Posterior vena cava (tissue), 2 donors: ENCODE measurements at regions not wholly inside any gene's neighbourhood (a gene's known extent, or its start where the extent isn't known, plus 50 kb on each side); places are given as distances from the start of the nearest gene placed in this dataset.
"Not testable (repeated sequence)": the region's sequence is repeated elsewhere in the genome, so short reads cannot be mapped to it uniquely, and the experiment has no call there.

Source experiments
- DNase-seq: peaks from one replicate; pipeline ENCODE4 v3.0.0-alpha.2; 2020; ENCODE audit warnings: low spot score
- intact Hi-C, 2 donors: fragments of 100-400 bp; cut with DNase I; formaldehyde crosslinking; loops; one replicate each; pipeline versions ENCODE4 v1.14.1 to v1.14.2; 2022 to 2023
- donor health status: DM: yes; HTN: yes; CAD: no.
- donor health status: DM: yes; HTN: yes; CAD: no.

GRCh38 chr6:112562301-112563231 lies 215.4 kb downstream of the RFPL4B start:
- DNase-seq, result no peak
- intact Hi-C loops, result no loop called here

GRCh38 chr6:112563368-112563767 lies 216.2 kb downstream of the RFPL4B start:
- DNase-seq, result no peak
- intact Hi-C loops, result no loop called here

- intact Hi-C loops, result no loop called here
- no peak for DNase-seq
Measured at GRCh38 chr6:112568066-112568465, 220.9 kb downstream of the RFPL4B start.

GRCh38 chr6:112571488-112572270 lies 224.5 kb downstream of the RFPL4B start:
- intact Hi-C loops, result no loop called here
- DNase-seq, result peak; percentile 49

GRCh38 chr6:112574190-112574589 lies 227.1 kb downstream of the RFPL4B start:
- DNase-seq, result no peak
- intact Hi-C loops, result no loop called here

GRCh38 chr6:112575309-112575834 lies 228.2 kb downstream of the RFPL4B start:
- intact Hi-C loops, result no loop called here
- DNase-seq, result peak; percentile 40

- intact Hi-C loops, result no loop called here
- DNase-seq, result no peak
Measured at GRCh38 chr6:112576423-112576822, 229.3 kb downstream of the RFPL4B start.

GRCh38 chr6:112579601-112580000 lies 232.5 kb downstream of the RFPL4B start:
- intact Hi-C loops, result no loop called here
- no peak for DNase-seq

- DNase-seq, result no peak
- intact Hi-C loops, result no loop called here
Measured at GRCh38 chr6:112581015-112581414, 233.9 kb downstream of the RFPL4B start.

- intact Hi-C loops, result no loop called here
- no peak for DNase-seq
Measured at GRCh38 chr6:112590326-112590725, 243.2 kb downstream of the RFPL4B start.

GRCh38 chr6:112591329-112591728 lies 244.2 kb downstream of the RFPL4B start:
- intact Hi-C loops, result no loop called here
- DNase-seq, result no peak

- DNase-seq, result no peak
- intact Hi-C loops, result no loop called here
Measured at GRCh38 chr6:112592159-112592558, 245.0 kb downstream of the RFPL4B start.

- no peak for DNase-seq
- intact Hi-C loops, result no loop called here
Measured at GRCh38 chr6:112594886-112595594, 247.9 kb downstream of the RFPL4B start.

- DNase-seq, result no peak
- intact Hi-C loops, result no loop called here
Measured at GRCh38 chr6:112595841-112596240, 248.7 kb downstream of the RFPL4B start.

GRCh38 chr6:112597176-112597575 lies 250.0 kb downstream of the RFPL4B start:
- no peak for DNase-seq
- intact Hi-C loops, result no loop called here

GRCh38 chr6:112600168-112600567 lies 253.0 kb downstream of the RFPL4B start:
- no peak for DNase-seq
- intact Hi-C loops, result no loop called here

GRCh38 chr6:112603726-112604125 lies 256.6 kb downstream of the RFPL4B start:
- intact Hi-C loops, result no loop called here

GRCh38 chr6:112606656-112607435 lies 259.7 kb downstream of the RFPL4B start:
- intact Hi-C loops, result no loop called here
- no peak for DNase-seq

More at GRCh38 chr6:112603726-112604125, 256.6 kb downstream of the RFPL4B start:
- DNase-seq, result no peak

- intact Hi-C loops, DNase-seq: not testable (repeated sequence)
Measured at GRCh38 chr6:112608925-112609324, 261.8 kb downstream of the RFPL4B start.
